ENCODE measurements at regions not wholly inside any gene's neighbourhood (a gene's known extent, or its start where the extent isn't known, plus 50 kb on each side); places are given as distances from the start of the nearest gene placed in this dataset.

GRCh38 chr14:83140756-83141155, 1607.1 kb upstream of the SEL1L start:
- Histone ChIP-seq H3K4me3 (ENCODE audit: low read depth, low read length) (no peak overlapping the region), H3K9me3 (ENCODE audit: control insufficient read depth, insufficient read depth, low read length) (no peaks in the 10 kb centered on the region), H3K27ac (ENCODE audit: low read depth, low read length) (no peak overlapping the region), H3K27me3 (ENCODE audit: control insufficient read depth, insufficient read depth, low read length) (no peaks in the 10 kb centered on the region)
- CTCF ChIA-PET = no interaction called here
- DNase-seq (ENCODE audit: low read depth, low spot score) = no peak
- TF ChIP-seq, protein P1, sequence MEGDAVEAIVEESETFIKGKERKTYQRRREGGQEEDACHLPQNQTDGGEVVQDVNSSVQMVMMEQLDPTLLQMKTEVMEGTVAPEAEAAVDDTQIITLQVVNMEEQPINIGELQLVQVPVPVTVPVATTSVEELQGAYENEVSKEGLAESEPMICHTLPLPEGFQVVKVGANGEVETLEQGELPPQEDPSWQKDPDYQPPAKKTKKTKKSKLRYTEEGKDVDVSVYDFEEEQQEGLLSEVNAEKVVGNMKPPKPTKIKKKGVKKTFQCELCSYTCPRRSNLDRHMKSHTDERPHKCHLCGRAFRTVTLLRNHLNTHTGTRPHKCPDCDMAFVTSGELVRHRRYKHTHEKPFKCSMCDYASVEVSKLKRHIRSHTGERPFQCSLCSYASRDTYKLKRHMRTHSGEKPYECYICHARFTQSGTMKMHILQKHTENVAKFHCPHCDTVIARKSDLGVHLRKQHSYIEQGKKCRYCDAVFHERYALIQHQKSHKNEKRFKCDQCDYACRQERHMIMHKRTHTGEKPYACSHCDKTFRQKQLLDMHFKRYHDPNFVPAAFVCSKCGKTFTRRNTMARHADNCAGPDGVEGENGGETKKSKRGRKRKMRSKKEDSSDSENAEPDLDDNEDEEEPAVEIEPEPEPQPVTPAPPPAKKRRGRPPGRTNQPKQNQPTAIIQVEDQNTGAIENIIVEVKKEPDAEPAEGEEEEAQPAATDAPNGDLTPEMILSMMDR (IDR thresholded peaks at IDR 0.05; ENCODE audit: low read depth, low read length) = no peak
- POLR2A ChIA-PET = no interaction called here

DNA sequence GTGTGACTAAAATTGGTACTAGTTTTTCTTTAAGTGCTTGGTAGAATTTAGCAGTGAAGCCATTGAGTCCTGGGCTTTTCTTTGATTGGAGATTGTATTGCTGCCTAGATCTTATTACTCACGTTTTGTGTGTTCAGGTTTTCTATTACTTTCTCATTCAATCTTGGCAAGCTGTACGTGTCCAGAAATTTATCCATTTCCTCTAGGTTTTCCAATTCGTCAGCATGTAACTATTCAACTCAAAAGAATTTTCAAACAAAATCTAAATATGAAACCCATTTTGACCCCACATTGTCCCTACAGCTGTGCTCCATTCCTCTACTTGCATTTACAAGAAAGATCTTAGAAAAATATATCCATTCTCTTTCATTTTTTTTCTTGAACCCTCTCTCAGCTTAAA, 1613.4 kb upstream of the SEL1L start:
- TF ChIP-seq, protein P1 (IDR thresholded peaks at IDR 0.05; ENCODE audit: low read depth, low read length) = no peak
- ChIA-PET CTCF (interaction anchor here (0.6 kb wide), 1 partner anchor 337 kb away, joined by 3 read pairs; no protein-coding TSS in a partner anchor), POLR2A (no interaction called here)
- H3K4me3 ChIP-seq (ENCODE audit: low read depth, low read length) = no peak overlapping the region
- no peaks in the 10 kb centered on the region for H3K9me3 ChIP-seq (ENCODE audit: control insufficient read depth, insufficient read depth, low read length)
- H3K27me3 ChIP-seq (ENCODE audit: control insufficient read depth, insufficient read depth, low read length) = no peaks in the 10 kb centered on the region
- DNase-seq (ENCODE audit: low read depth, low spot score) = peak; percentile 49
- no peak overlapping the region for H3K27ac ChIP-seq (ENCODE audit: low read depth, low read length)

DNA sequence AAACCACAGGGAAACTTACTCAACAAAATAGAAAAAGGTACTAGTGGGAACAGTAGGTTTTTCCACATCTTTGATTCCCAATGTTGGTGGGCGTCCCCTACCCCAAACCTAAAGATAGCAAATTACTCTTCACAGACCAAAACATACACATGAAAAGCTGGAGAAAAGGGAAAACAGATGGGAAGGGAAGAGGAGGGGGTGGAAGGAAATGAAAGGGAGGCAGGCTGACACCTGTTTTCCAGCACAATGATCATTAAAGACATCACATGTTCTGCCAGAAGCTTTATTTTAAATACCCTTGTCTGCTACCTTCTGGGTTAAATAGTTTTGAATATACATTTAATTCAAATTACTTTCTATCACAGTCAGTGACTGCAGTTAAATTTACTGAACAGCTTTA, 1617.9 kb upstream of the SEL1L start:
- ChIA-PET CTCF (no interaction called here), POLR2A (no interaction called here)
- TF ChIP-seq, protein P1 (IDR thresholded peaks at IDR 0.05; ENCODE audit: low read depth, low read length) = no peak
- no peak overlapping the region for H3K4me3 ChIP-seq (ENCODE audit: low read depth, low read length)
- H3K27ac ChIP-seq (ENCODE audit: low read depth, low read length) = no peak overlapping the region
- no peaks in the 10 kb centered on the region for H3K9me3 ChIP-seq (ENCODE audit: control insufficient read depth, insufficient read depth, low read length)
- H3K27me3 ChIP-seq (ENCODE audit: control insufficient read depth, insufficient read depth, low read length) = no peaks in the 10 kb centered on the region
- no peak for DNase-seq (ENCODE audit: low read depth, low spot score)

- H3K27ac ChIP-seq (ENCODE audit: low read depth, low read length) = no peak overlapping the region
- TF ChIP-seq, protein P1 (IDR thresholded peaks at IDR 0.05; ENCODE audit: low read depth, low read length) = no peak
- POLR2A ChIA-PET = no interaction called here
- no peaks in the 10 kb centered on the region for H3K9me3 ChIP-seq (ENCODE audit: control insufficient read depth, insufficient read depth, low read length)
- H3K4me3 ChIP-seq (ENCODE audit: low read depth, low read length) = no peak overlapping the region
- no peaks in the 10 kb centered on the region for H3K27me3 ChIP-seq (ENCODE audit: control insufficient read depth, insufficient read depth, low read length)
- DNase-seq (ENCODE audit: low read depth, low spot score) = no peak
- CTCF ChIA-PET = no interaction called here
Observed at GRCh38 chr14:83153081-83153480, 1619.4 kb upstream of the SEL1L start.

- H3K27ac ChIP-seq (ENCODE audit: low read depth, low read length) = no peak overlapping the region
- no peaks in the 10 kb centered on the region for H3K9me3 ChIP-seq (ENCODE audit: control insufficient read depth, insufficient read depth, low read length)
- H3K27me3 ChIP-seq (ENCODE audit: control insufficient read depth, insufficient read depth, low read length) = no peaks in the 10 kb centered on the region
- ChIA-PET POLR2A (no interaction called here), CTCF (no interaction called here)
- TF ChIP-seq, protein P1 (IDR thresholded peaks at IDR 0.05; ENCODE audit: low read depth, low read length) = no peak
- no peak for DNase-seq (ENCODE audit: low read depth, low spot score)
- no peak overlapping the region for H3K4me3 ChIP-seq (ENCODE audit: low read depth, low read length)
Observed at GRCh38 chr14:83162361-83162929, 1628.8 kb upstream of the SEL1L start.
